Endodermal cell (in vitro differentiated cells): ENCODE measurements at regions not wholly inside any gene's neighbourhood (a gene's known extent, or its start where the extent isn't known, plus 50 kb on each side); places are given as distances from the start of the nearest gene placed in this dataset.

Experiments used
- DNase-seq: peaks from one replicate; pipeline ENCODE4 v3.0.0-alpha.2; 2017
- H3K27ac ChIP-seq: 2 replicates; pipeline ENCODE4 v1.5.1; 2013; ENCODE audit warnings: mild to moderate bottlenecking, low read depth, low read length, moderate library complexity
- H3K27me3 ChIP-seq: 2 replicates; pipeline ENCODE4 v1.6.1; 2013; ENCODE audit warnings: mild to moderate bottlenecking, low read length, moderate library complexity; ENCODE audit not compliant: insufficient read depth, control insufficient read depth, poor library complexity, severe bottlenecking
- H3K36me3 ChIP-seq: 2 replicates; pipeline ENCODE4 v1.7.0; 2013; ENCODE audit warnings: mild to moderate bottlenecking, low read length, moderate library complexity; ENCODE audit not compliant: control insufficient read depth, insufficient read depth
- H3K4me1 ChIP-seq: one replicate; pipeline ENCODE4 v1.7.0; 2013; ENCODE audit warnings: low read length; ENCODE audit not compliant: control insufficient read depth, insufficient read depth
- H3K4me3 ChIP-seq: 2 replicates; pipeline ENCODE4 v1.5.1; 2013; ENCODE audit warnings: mild to moderate bottlenecking, low read length, moderate library complexity
- H3K9ac ChIP-seq: 2 replicates; pipeline ENCODE4 v1.6.1; 2013; ENCODE audit warnings: mild to moderate bottlenecking, low read length, moderate library complexity; ENCODE audit not compliant: poor library complexity, severe bottlenecking; ENCODE audit errors: extremely low read depth
- H3K9me3 ChIP-seq: 2 replicates; pipeline ENCODE4 v1.6.1; 2013; ENCODE audit warnings: mild to moderate bottlenecking, low read length, moderate library complexity; ENCODE audit not compliant: control insufficient read depth
- H3K27ac Mint-ChIP-seq: 2 replicates; pipeline ENCODE4 v1.8.0; 2020; ENCODE audit warnings: mixed read lengths
- H3K27me3 Mint-ChIP-seq: 2 replicates; pipeline ENCODE4 v1.8.0; 2021; ENCODE audit warnings: mild to moderate bottlenecking, mixed read lengths; ENCODE audit not compliant: insufficient read depth
- H3K36me3 Mint-ChIP-seq: 2 replicates; pipeline ENCODE4 v1.8.0; 2020; ENCODE audit warnings: low read depth, mixed read lengths
- H3K4me1 Mint-ChIP-seq: 2 replicates; pipeline ENCODE4 v1.8.0; 2020; ENCODE audit warnings: mixed read lengths
- H3K4me3 Mint-ChIP-seq: 2 replicates; pipeline ENCODE4 v1.8.0; 2020; ENCODE audit warnings: mild to moderate bottlenecking, moderate library complexity, mixed read lengths
- H3K9me3 Mint-ChIP-seq: 2 replicates; pipeline ENCODE4 v1.8.0; 2020; ENCODE audit warnings: mild to moderate bottlenecking, mixed read lengths
- WGBS, 2 experiments: methylation state at CpG; one replicate each; pipeline versions ENCODE4 v1.1.5 to v1.1.7; 2013; ENCODE audit warnings: missing lambda C conversion rate in 2 of 2, mixed read lengths in 1 of 2; ENCODE audit not compliant: insufficient coverage in 1 of 2, insufficient read length in 1 of 2; 5-methylcytosine and 5-hydroxymethylcytosine counted together
- TF ChIP-seq, protein P1 (sequence below): fragments of 200-600 bp; sonication (generic); conservative IDR thresholded peaks from 2 replicates; pipeline ENCODE4 v1.5.0; 2021; ENCODE audit warnings: antibody characterized with exemption, mild to moderate bottlenecking

- Histone ChIP-seq H3K27ac (no peak overlapping the region), H3K4me1 (no peaks in the 10 kb centered on the region), H3K9me3 (peaks cover 17% of the 10 kb centered on the region), H3K9ac (no peak overlapping the region), H3K4me3 (no peak overlapping the region), H3K36me3 (no peaks in the 10 kb centered on the region), H3K27me3 (no peaks in the 10 kb centered on the region)
- 60 to 67% methylated on average over 1 to 2 of the region's 2 CpGs for WGBS, 2 experiments
- Mint-ChIP-seq H3K4me3 (no peak overlapping the region), H3K4me1 (peaks cover 10% of the 10 kb centered on the region), H3K27ac (no peak overlapping the region), H3K9me3 (peaks cover 18% of the 10 kb centered on the region), H3K36me3 (no peaks in the 10 kb centered on the region), H3K27me3 (peaks cover 2% of the 10 kb centered on the region)
- TF ChIP-seq, protein P1, sequence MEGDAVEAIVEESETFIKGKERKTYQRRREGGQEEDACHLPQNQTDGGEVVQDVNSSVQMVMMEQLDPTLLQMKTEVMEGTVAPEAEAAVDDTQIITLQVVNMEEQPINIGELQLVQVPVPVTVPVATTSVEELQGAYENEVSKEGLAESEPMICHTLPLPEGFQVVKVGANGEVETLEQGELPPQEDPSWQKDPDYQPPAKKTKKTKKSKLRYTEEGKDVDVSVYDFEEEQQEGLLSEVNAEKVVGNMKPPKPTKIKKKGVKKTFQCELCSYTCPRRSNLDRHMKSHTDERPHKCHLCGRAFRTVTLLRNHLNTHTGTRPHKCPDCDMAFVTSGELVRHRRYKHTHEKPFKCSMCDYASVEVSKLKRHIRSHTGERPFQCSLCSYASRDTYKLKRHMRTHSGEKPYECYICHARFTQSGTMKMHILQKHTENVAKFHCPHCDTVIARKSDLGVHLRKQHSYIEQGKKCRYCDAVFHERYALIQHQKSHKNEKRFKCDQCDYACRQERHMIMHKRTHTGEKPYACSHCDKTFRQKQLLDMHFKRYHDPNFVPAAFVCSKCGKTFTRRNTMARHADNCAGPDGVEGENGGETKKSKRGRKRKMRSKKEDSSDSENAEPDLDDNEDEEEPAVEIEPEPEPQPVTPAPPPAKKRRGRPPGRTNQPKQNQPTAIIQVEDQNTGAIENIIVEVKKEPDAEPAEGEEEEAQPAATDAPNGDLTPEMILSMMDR = no peak
- peak; percentile 75 for DNase-seq
These were observed 143.1 kb downstream of the NPY start for GRCh38 chr7:24427048-24427447.

GRCh38 chr7:24428676-24429075 is 144.6 kb upstream of the PALS2 start:
- no peak for DNase-seq
- peaks cover 18% of the 10 kb centered on the region for H3K9me3 Mint-ChIP-seq
- Histone ChIP-seq H3K27me3 (no peaks in the 10 kb centered on the region), H3K36me3 (no peaks in the 10 kb centered on the region), H3K27ac (no peak overlapping the region), H3K9me3 (peaks cover 17% of the 10 kb centered on the region), H3K9ac (no peak overlapping the region), H3K4me1 (no peaks in the 10 kb centered on the region), H3K4me3 (no peak overlapping the region)
- peaks cover 15% of the 10 kb centered on the region for H3K4me1 Mint-ChIP-seq
- H3K36me3 Mint-ChIP-seq = no peaks in the 10 kb centered on the region
- TF ChIP-seq, protein P1 = no peak
- H3K27ac Mint-ChIP-seq = no peak overlapping the region
- no peak overlapping the region for H3K4me3 Mint-ChIP-seq
- H3K27me3 Mint-ChIP-seq = no peaks in the 10 kb centered on the region
- 61 to 81% methylated on average over 2 to 3 of the region's 3 CpGs for WGBS, 2 experiments

GRCh38 chr7:24432677-24433076 is 140.6 kb upstream of the PALS2 start:
- Histone ChIP-seq H3K27ac (no peak overlapping the region), H3K27me3 (no peaks in the 10 kb centered on the region), H3K4me3 (no peak overlapping the region), H3K9me3 (peaks cover 8% of the 10 kb centered on the region), H3K4me1 (no peaks in the 10 kb centered on the region), H3K9ac (no peak overlapping the region), H3K36me3 (no peaks in the 10 kb centered on the region)
- Mint-ChIP-seq H3K4me3 (no peak overlapping the region), H3K27me3 (no peaks in the 10 kb centered on the region), H3K36me3 (no peaks in the 10 kb centered on the region), H3K4me1 (peaks cover 37% of the 10 kb centered on the region), H3K9me3 (no peaks in the 10 kb centered on the region), H3K27ac (no peak overlapping the region)
- WGBS, 2 experiments = 97 to 100% methylated on average over 13 to 30 of the region's 30 CpGs
- DNase-seq = no peak
- TF ChIP-seq, protein P1 = no peak
